ENCODE measurements at regions not wholly inside any gene's neighbourhood (a gene's known extent, or its start where the extent isn't known, plus 50 kb on each side); places are given as distances from the start of the nearest gene placed in this dataset.

GRCh38 chr15:29563112-29563511, 259.2 kb downstream of the TJP1 start:
- no peak for DNase-seq (ENCODE audit: extremely low spot score)
- TF ChIP-seq CTCF (IDR thresholded peaks at IDR 0.05) = no peak
- no peak for TF ChIP-seq POLR2A (IDR thresholded peaks at IDR 0.05; ENCODE audit: low read depth)
- no peak for TF ChIP-seq EP300 (IDR thresholded peaks at IDR 0.05)
- TF ChIP-seq POLR2AphosphoS5 (IDR thresholded peaks at IDR 0.05) = no peak
- Histone ChIP-seq H3K9me3 (peaks cover 0 to 10% (median 2%) of the 10 kb centered on the region in 4 donors), H3K27me3 (peaks cover 0 to 54% (median 4%) of the 10 kb centered on the region in 4 donors), H3K4me1 (no peaks in the 10 kb centered on the region), H3K27ac (replicated peaks in 1 of 4) (no peak overlapping the region), H3K4me3 (no peak overlapping the region), H3K36me3 (no peaks in the 10 kb centered on the region)
- intact Hi-C loops (cut with DNase I) = no loop called here

- peaks cover 0 to 35% (median 0%) of the 10 kb centered on the region in 4 donors for H3K27me3 ChIP-seq
- DNase-seq (ENCODE audit: extremely low spot score) = no peak
- H3K4me3 ChIP-seq = no peak overlapping the region
- WGBS = 46% methylated on average over 2 of the region's 2 CpGs
- TF ChIP-seq POLR2AphosphoS5 (IDR thresholded peaks at IDR 0.05) (no peak), EP300 (IDR thresholded peaks at IDR 0.05) (no peak), CTCF (IDR thresholded peaks at IDR 0.05) (no peak), POLR2A (IDR thresholded peaks at IDR 0.05; ENCODE audit: low read depth) (no peak)
- intact Hi-C loops (cut with DNase I) = no loop called here
- no peaks in the 10 kb centered on the region for H3K4me1 ChIP-seq
- no peaks in the 10 kb centered on the region for H3K36me3 ChIP-seq
- peaks cover 0 to 10% (median 2%) of the 10 kb centered on the region in 4 donors for H3K9me3 ChIP-seq
- no peak overlapping the region for H3K27ac ChIP-seq (replicated peaks in 1 of 4)
These were observed 261.4 kb downstream of the TJP1 start for GRCh38 chr15:29560896-29561295.

- TF ChIP-seq EP300 (IDR thresholded peaks at IDR 0.05) (no peak), POLR2AphosphoS5 (IDR thresholded peaks at IDR 0.05) (no peak), POLR2A (IDR thresholded peaks at IDR 0.05; ENCODE audit: low read depth) (no peak), CTCF (IDR thresholded peaks at IDR 0.05) (no peak)
- Histone ChIP-seq H3K4me3 (no peak overlapping the region), H3K4me1 (no peaks in the 10 kb centered on the region), H3K27me3 (peaks cover 0 to 29% (median 0%) of the 10 kb centered on the region in 4 donors), H3K27ac (replicated peaks in 1 of 4) (no peak overlapping the region), H3K9me3 (peaks cover 0 to 14% (median 2%) of the 10 kb centered on the region in 4 donors), H3K36me3 (no peaks in the 10 kb centered on the region)
- peak; percentile 90 for DNase-seq (ENCODE audit: extremely low spot score)
- WGBS = 86% methylated on average over 9 of the region's 9 CpGs
- intact Hi-C loops (cut with DNase I) = no loop called here
These were observed 264.0 kb downstream of the TJP1 start for GRCh38 chr15:29558261-29558660.

- WGBS = 30% methylated on average over 2 of the region's 6 CpGs
- Histone ChIP-seq H3K4me3 (no peak overlapping the region), H3K27me3 (peaks cover 0 to 29% (median 0%) of the 10 kb centered on the region in 4 donors), H3K27ac (replicated peaks in 1 of 4) (no peak overlapping the region), H3K4me1 (no peaks in the 10 kb centered on the region), H3K9me3 (peaks cover 0 to 7% (median 0%) of the 10 kb centered on the region in 4 donors), H3K36me3 (no peaks in the 10 kb centered on the region)
- DNase-seq (ENCODE audit: extremely low spot score) = peak; percentile 83
- TF ChIP-seq POLR2AphosphoS5 (IDR thresholded peaks at IDR 0.05) = no peak
- no peak for TF ChIP-seq POLR2A (IDR thresholded peaks at IDR 0.05; ENCODE audit: low read depth)
- no peak for TF ChIP-seq EP300 (IDR thresholded peaks at IDR 0.05)
- intact Hi-C loops (cut with DNase I) = no loop called here
These were observed 265.1 kb downstream of the TJP1 start for GRCh38 chr15:29557171-29557570.

- TF ChIP-seq EP300 (IDR thresholded peaks at IDR 0.05) (no peak), POLR2AphosphoS5 (IDR thresholded peaks at IDR 0.05) (no peak), CTCF (IDR thresholded peaks at IDR 0.05) (no peak), POLR2A (IDR thresholded peaks at IDR 0.05; ENCODE audit: low read depth) (no peak)
- no peak for DNase-seq (ENCODE audit: extremely low spot score)
- H3K36me3 ChIP-seq = no peaks in the 10 kb centered on the region
- H3K4me3 ChIP-seq = no peak overlapping the region
- peaks cover 0 to 29% (median 0%) of the 10 kb centered on the region in 4 donors for H3K27me3 ChIP-seq
- H3K27ac ChIP-seq (replicated peaks in 1 of 4) = no peak overlapping the region
- H3K4me1 ChIP-seq = no peaks in the 10 kb centered on the region
- WGBS = 71% methylated on average over 4 of the region's 4 CpGs
- peaks cover 0 to 7% (median 0%) of the 10 kb centered on the region in 4 donors for H3K9me3 ChIP-seq
- intact Hi-C loops (cut with DNase I) = no loop called here
These were observed 265.9 kb downstream of the TJP1 start for GRCh38 chr15:29556380-29556779.
